GM18870 (cell line): ENCODE measurements at regions not wholly inside any gene's neighbourhood (a gene's known extent, or its start where the extent isn't known, plus 50 kb on each side); places are given as distances from the start of the nearest gene placed in this dataset.
"Not testable (repeated sequence)": the region's sequence is repeated elsewhere in the genome, so short reads cannot be mapped to it uniquely, and the experiment has no call there.

Experiments
- ATAC-seq: cut with Tn5 transposase; IDR thresholded peaks from one replicate; pipeline ENCODE4 v1.9.1; 2021; ENCODE audit warnings: moderate library complexity; ENCODE audit not compliant: unreplicated experiment

GRCh38 chr2:114248648-114249047, 193.8 kb upstream of the DPP10 start:
- ATAC-seq, result no peak

- ATAC-seq, result no peak
Observed at GRCh38 chr2:114252713-114253112, 189.7 kb upstream of the DPP10 start.

GRCh38 chr2:114254875-114255274, 187.6 kb upstream of the DPP10 start:
- ATAC-seq, result no peak

- ATAC-seq, result no peak
Observed at GRCh38 chr2:114259389-114259788, 183.1 kb upstream of the DPP10 start.

- no peak for ATAC-seq
Observed at GRCh38 chr2:114261366-114261765, 181.1 kb upstream of the DPP10 start.

- ATAC-seq, result no peak
Observed at GRCh38 chr2:114265261-114265660, 177.2 kb upstream of the DPP10 start.

- no peak for ATAC-seq
Observed at GRCh38 chr2:114274957-114275356, 167.5 kb upstream of the DPP10 start.

- ATAC-seq, result no peak
Observed at GRCh38 chr2:114281188-114281587, 161.3 kb upstream of the DPP10 start.

GRCh38 chr2:114283774-114284173, 158.7 kb upstream of the DPP10 start:
- ATAC-seq, result no peak

GRCh38 chr2:114286438-114286837, 156.0 kb upstream of the DPP10 start:
- ATAC-seq, result no peak

- ATAC-seq, result no peak
Observed at GRCh38 chr2:114293355-114293754, 149.1 kb upstream of the DPP10 start.

- ATAC-seq, result no peak
Observed at GRCh38 chr2:114294741-114295140, 147.7 kb upstream of the DPP10 start.

- ATAC-seq, result not testable (repeated sequence)
Observed at GRCh38 chr2:114300351-114300750, 142.1 kb upstream of the DPP10 start.

GRCh38 chr2:114316532-114317300, 125.7 kb upstream of the DPP10 start:
- no peak for ATAC-seq

- ATAC-seq, result no peak
Observed at GRCh38 chr2:114330594-114330993, 111.8 kb upstream of the DPP10 start.

GRCh38 chr2:114331934-114332333, 110.5 kb upstream of the DPP10 start:
- ATAC-seq, result no peak

GRCh38 chr2:114345246-114345645, 97.2 kb upstream of the DPP10 start:
- no peak for ATAC-seq

- no peak for ATAC-seq
Observed at GRCh38 chr2:114346658-114347057, 95.8 kb upstream of the DPP10 start.

- no peak for ATAC-seq
Observed at GRCh38 chr2:114350186-114350725, 92.2 kb upstream of the DPP10 start.

- ATAC-seq, result no peak
Observed at GRCh38 chr2:114352988-114353387, 89.5 kb upstream of the DPP10 start.

- no peak for ATAC-seq
Observed at GRCh38 chr2:114354199-114354598, 88.2 kb upstream of the DPP10 start.

- no peak for ATAC-seq
Observed at GRCh38 chr2:114368705-114369104, 73.7 kb upstream of the DPP10 start.

- ATAC-seq, result not testable (repeated sequence)
Observed at GRCh38 chr2:114371721-114372120, 70.7 kb upstream of the DPP10 start.
